GM21737 (cell line): ENCODE measurements at regions not wholly inside any gene's neighbourhood (a gene's known extent, or its start where the extent isn't known, plus 50 kb on each side); places are given as distances from the start of the nearest gene placed in this dataset.

Experiments
- ATAC-seq: cut with Tn5 transposase; IDR thresholded peaks from one replicate; pipeline ENCODE4 v1.9.1; 2021; ENCODE audit warnings: mild to moderate bottlenecking, moderate library complexity; ENCODE audit not compliant: unreplicated experiment

DNA sequence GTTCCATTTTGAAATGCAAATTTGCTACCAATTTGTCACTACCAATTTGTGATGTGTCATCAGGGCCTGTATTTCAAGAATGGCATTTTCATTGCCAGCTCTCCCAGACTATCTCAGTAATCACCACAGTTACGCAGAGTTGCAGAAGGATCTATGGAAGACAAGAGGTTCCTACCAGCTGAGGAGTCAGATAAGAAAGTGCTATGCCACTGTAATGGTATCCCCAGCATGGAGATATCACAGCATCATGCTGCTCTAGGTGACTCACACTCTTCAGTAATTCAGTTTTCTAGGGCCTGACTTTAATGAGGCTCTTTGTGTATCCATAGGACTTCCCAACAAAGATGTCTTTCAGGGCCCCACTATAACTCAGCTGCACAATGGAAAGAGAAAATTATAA is 490.3 kb downstream of the ARHGEF28 start:
- no peak for ATAC-seq

DNA sequence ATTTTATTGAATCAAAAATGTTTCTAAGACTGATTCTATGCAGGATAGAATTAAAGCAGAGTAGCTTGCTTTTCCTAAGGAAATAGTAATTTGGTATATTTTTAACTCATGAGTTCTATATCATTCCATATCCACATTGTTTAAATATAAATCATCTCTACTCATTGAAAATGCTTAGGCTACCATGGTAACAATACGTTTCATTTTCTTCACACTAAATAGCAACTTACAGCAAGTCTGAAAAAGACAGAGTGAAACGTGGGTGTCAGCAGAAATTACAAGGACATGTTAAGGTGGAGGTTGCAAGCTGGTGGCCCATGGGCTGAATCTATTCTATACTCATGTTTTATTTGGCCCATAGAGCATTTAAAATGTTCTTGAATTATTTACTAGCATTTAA is 487.9 kb downstream of the ARHGEF28 start:
- ATAC-seq, result no peak

DNA sequence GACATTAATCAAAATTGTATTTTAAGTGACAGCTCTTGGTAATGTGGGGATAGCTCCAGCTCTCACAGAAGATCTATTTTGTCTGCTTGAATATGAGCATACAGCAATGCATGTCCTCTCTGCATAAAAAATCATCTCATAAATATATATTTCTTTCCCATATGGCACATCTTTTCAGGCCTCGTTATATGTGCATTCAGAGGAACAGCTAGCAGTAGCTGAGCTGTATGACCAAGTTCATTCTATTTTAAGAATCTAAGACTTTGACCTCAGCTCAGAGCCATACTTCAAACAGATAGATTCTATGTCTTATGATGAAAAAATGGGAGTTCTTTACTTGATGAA is 487.2 kb downstream of the ARHGEF28 start:
- no peak for ATAC-seq

DNA sequence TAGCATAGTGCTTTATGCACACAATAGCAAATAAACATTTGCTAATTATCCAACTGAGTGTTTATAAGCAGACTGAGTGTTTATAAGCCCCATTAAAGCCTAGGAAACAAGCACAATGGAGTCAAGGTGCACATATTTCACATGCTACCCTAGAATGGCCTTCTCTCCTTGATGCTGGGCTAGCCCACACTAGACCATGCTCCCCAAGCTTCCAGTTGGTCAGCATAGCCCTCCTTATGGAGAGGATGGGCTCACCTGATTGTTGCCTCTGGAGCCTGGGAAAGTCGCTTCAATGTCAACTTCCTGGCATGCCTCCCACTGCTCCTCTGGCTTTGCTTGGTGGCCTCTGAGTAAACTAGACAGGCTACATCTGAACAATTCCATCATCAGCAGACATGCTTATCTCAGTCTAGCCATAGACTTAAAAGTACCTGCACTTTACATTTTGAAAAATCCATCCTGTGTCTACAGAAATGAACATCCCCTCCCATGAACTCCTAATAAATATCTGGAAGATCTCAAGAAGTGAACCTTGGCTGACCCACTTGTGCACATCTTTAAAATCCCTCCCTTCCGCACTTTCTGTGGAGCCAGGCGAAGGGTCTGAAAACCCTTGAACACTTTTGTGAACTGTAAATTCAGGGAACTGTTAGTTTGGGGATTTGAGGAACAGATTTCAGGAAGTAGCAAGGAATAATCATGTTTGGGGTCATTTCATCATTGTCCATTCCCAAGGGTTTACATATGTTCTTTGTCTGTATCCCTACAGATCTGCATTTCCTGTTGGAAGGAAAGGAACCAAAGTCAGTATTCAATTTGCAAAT is 486.6 kb downstream of the ARHGEF28 start:
- ATAC-seq, result no peak

DNA sequence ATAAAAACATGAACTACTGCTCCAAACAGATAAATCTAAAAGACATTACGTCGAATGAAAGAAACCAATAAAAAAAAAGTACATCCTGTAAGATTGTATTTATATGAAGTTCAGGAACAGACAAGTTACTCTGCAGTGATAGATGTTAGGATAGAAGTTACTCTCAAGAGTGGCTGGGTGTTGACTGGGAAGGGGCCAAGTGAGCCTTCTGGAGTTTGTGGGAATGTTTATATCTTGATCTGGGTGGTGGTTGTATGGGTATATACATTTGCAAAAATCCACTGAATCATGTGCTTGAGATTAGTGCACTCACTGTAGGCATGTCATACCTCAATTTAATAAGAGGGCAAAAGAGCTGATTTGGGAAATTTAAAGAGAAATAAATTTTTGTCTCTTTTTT is 485.8 kb downstream of the ARHGEF28 start:
- ATAC-seq, result no peak

DNA sequence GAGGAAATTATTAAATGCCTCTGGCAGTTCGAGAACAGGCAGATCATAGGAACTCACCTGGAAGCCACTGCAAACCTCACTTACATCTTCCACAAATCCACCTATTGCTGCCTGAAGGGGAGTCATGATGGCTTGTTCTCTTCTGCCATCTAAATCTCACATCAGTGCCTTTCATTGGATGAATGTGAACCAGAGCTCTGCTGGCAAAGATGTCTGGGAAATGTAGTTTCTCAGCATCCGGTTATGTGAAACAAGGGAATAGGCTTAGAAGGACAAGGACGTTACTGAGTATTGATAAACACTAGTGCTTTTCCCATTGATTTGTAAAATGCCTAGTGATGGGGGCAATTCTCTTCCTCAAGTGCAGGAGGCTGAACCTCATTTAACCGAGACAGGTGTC is 483.3 kb downstream of the ARHGEF28 start:
- ATAC-seq, result no peak

DNA sequence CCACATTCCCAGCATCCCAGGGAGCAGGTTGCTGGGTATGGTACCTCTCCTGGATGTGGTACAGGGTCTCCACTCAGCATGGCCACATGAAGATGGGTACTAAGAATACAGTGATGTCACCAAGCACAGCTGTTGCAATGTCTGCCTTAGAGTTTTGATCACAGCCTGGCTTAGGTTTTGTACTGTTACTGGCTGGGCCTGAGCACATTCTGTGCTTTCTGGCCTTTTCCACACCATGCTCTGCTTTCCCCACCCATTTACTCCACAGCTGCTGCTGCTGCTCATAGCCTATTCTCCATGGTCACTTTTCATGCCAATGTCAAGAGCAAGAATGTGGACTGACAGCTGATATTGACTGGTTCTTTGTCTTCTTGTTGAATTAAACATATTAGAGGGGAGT is 481.9 kb downstream of the ARHGEF28 start:
- ATAC-seq, result no peak

DNA sequence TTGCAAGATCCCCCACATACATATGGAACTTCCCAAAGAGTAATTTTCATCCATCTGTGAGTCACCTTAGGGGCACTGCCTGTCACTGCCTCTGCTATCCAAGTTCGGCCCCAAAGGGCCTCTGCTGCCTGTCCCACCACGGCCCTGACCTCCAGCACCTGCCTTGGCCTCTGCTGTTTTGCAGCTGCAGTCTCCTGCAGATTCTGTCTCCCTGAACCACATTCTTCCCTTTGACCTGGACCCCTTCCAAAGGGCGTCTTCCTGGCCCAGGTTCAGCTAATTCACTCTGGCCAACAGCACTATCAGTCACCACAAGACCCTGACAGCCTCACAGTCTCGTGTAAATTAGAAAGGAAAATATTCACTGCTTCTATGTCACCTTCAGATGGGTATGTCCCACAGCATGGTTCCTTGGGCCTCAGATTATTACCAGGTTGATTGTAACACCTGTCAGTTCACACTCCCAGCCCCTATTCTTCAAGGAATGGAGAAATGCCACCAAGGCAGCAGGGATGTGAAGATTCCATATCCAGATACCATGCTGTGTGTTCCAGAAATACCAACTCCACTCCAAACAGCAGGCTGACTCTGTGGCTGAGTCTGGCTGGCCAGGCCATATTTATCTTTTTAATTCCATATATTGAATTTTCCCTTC is 479.3 kb downstream of the ARHGEF28 start:
- ATAC-seq, result no peak

DNA sequence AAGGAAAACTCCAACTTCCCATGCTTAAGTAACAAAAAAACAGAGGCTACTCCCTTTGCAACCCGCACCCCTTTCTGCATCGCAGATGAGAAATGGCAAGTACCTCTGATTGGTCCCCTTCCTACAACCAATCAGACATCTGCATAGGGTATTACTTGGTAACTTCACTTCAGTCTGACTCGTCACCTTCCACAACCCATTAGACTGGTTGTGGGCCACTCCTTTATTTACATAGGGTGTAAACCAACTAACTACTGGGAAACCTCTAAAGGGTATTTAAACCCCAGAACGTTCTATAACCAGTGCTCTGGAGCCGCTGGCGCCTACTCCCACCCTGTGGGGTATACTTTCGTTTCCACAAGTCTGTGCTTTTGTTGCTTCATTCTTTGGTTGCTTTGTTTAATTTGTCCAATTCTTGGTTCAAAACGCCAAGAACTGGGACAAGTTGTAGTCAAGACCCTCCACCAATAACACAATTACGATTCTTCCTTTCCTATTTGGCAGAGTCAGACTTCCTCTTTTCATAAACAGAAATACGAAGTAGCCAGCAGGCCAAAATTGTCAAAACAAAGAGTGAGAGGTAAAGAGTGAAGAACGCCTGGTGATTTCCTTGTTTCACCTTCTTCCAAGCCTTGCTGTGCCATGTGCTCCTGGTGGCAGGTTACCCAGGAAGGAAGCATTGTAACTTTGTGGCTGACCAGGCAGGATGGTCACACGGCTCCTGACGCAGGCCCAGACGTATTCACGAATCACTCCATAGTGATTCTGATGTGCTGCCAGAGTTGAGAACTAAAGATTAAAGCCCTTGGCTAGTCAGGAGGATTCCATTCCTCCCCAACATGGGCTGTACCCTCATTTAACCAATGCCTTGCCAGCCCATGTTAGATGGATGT is 477.4 kb downstream of the ARHGEF28 start:
- ATAC-seq, result no peak

DNA sequence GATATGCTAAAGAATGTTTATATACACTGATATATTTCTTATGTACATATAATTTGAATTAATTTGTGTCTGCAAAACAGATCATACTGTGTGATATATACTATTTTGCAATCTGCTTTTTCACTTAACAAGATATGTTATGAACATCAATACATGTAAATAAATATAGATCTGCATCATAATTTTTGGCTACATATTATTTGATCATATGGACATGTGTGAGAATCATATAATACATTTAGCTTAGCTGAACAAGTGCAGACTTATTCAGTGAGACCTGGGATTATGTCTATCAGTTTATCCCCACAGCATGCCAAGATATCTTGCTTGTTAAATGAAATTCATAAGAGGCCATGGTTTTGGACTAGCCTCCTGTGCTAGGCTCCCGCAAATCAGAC is 474.3 kb downstream of the ARHGEF28 start:
- ATAC-seq, result no peak

DNA sequence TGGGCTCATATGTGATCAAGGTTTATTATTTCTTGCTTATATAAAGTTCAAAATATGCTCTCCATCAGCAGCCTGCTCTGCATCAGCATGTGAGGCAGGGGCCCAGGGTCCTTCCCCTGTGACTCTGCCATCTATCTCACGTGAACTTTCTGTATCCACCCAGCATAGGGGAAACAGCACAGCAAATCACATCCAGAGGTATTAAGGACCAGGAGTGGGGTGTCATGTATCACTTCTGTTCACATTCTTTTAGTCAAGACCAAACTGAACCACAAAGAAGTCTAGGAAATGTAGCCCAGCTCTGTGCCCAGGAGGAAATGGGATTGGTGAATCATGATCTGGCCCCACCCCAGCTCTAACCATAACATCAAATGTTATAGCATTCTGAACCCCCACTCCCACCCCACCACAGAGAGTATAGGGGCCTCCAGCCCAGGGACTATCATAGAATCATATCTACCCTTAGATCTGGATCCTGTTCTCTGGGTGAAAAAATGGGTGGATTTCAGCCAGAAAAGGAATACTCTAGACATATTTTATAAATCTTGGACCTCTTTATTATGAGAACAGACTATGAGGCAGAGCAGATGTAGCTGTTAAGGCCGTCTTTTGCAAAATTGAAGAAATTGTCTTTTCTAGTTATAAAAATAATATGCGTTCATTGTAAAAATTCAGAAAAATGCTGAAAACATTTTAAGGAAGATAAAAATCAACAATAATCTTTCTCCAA is 473.7 kb downstream of the ARHGEF28 start:
- no peak for ATAC-seq

DNA sequence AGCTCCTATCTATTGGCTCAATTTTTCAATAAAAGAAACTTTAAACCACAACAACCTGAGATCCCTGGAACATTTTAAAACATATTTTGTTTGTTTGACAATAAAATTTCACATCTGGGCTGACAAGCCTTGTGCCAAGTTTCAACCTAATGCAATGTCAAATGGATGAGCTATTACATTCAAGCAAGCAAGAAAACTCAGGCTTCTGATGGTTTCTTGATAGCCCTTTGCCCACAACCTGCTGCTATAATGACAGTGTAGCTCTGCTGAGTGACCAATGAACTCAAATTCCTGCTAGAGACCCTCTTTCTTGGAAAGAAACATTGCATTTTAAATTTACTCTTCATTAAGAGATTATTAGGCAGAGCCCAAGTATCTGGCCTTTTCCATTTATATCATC is 472.9 kb downstream of the ARHGEF28 start:
- no peak for ATAC-seq

DNA sequence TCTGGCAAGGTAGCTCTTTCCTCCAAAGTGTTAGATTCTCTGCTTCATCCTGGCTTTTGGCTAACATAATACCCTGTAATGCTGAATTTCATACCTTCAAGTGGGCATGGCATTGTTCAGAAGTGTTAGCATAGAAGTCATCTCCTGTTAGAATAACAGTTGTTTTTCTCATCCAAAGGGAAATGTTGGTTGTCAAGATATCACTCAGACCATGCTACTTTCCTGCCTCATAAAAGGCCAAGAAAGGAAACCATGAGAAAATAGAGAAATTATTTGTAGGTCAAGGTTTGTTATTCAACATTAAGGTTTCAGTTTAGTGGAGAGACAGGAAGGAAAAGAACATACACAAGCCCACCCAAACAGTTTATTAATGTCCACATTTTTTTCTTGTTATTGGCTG is 472.5 kb downstream of the ARHGEF28 start:
- no peak for ATAC-seq

DNA sequence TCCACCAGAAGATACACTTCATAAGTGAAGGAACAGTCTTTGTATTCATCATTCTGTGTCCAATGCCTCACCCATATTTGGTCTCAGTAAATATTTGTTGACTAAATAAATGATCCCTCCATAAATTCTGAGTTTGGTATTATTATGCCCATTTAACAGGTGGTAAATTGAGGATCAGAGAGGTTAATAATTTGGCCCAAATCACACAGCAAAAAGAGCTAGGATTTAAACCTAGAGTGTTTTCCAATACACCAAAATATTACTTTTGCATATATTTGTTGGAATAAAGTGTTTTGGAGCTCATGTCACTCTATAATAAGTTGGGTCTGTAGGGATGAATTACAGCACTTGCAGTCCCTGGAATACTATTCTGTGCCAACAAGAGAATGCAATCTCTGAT is 470.3 kb downstream of the ARHGEF28 start:
- no peak for ATAC-seq

DNA sequence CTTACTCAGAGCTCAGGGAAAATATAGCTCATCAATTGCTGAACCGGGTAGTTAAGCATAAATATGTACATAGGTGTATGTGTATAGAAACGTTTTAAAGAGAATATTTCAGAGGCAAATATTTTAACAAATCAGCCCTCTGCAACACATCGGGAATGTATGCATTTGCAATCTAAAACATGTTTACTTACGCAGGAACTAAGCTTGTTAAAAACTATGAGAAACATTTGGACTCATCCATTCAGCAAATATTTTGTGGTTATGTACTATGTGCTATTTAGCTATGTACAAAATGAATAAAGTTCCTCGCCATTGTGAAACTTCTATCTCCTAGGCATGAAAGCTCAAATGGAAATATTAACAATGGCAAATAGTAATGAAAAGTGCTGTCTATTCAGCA is 469.9 kb downstream of the ARHGEF28 start:
- ATAC-seq, result no peak

DNA sequence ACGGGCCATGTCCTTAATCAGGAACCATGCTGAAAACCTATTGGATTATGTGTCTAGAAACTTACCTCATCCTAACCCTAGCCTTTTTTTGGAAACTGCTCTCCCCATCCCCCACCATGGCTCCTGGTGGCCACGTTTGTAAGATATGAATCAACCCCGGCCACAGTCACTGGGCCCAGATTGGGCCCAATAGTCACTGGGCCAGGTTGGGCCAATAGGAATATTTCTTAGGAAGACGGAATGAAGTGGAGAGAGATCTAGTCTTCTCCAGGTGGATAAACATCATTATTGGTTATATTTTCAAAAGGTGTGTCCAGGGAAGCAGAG is 468.7 kb downstream of the ARHGEF28 start:
- ATAC-seq, result no peak

DNA sequence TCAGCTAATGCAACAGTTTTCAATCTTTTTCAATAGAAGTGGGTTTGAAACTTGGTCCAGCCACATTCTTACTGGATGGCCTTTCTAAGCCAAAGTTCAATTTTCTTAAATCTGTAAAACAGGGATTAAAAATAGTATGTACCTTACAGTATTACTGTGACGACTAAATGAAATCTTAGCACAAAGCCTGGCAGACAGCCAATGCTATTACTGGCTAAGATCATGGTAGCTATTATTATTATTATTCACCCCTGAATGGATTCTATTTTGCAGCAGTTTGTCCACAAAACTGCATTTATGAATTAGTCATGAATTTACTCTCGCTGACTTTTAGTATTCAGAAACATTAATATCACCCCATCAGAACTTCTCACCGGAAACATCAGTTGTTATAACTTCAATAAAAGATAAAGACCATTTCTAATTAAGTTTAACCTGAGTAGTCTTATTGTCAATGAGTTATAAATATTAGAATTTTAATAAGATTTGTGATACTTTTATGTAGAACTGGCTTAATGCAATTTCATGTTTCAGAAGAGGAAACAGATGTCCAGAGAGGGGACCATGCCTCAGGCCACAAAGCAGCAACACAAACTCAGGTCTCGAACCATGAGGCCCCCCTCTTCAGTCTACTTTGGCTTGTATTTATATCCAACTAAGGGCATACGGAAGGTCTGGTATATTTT is 468.2 kb downstream of the ARHGEF28 start:
- no peak for ATAC-seq

DNA sequence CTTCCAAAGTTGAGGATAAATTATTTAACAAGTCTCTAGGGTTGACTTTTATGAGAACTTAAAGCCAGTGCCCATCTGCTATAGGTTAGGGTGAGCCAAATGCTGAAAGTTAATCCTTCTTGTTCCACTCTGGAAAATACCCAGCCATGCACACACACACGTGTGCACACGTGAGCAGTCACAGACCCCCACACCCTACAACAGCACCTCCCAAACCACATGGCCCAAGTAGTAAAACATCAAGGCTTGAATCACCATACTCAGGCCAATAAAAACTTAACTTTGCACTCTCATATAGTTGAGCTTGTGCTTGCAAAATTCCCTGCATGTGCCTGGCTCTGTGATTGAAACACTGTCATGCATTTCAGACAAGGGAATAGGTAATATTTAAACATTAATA is 467.6 kb downstream of the ARHGEF28 start:
- no peak for ATAC-seq

DNA sequence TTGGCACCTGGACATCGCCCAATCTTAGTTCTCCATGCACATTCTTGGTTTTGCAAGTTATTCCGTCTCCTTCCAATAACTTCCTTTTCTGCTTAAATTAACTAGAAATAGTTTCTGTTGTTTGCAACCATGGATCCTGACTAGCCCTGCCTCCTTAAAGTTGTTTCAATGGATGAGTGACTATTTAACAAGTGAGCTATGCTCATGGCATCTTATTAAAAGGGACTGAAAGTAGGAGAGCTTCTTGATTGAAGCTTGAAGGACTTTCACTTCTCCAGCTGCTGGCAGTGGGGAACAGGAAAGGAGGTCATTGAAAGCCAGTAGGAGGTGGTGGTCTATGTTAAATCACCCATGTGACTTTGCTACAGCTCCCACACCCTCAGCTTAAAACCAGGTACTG is 466.8 kb downstream of the ARHGEF28 start:
- no peak for ATAC-seq

DNA sequence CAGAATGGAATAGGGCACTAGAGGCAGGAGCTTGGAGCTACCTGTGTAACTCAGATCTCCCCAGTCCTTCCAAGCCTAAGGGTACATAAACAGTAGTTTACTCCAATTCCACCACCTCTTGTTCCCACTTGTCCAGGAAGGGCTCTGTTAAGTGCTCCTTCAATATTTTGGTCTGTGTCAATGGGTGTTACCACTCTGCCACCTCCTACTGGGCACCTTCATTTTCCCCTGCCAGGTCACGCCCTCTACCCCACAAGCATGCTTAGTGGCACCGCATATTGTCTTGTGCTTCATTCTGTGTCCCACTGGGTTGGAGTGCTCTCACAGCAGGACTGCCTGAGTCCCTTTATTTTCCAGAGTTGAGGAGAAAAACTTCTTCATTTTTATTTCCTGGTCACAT is 459.8 kb downstream of the ARHGEF28 start:
- no peak for ATAC-seq

DNA sequence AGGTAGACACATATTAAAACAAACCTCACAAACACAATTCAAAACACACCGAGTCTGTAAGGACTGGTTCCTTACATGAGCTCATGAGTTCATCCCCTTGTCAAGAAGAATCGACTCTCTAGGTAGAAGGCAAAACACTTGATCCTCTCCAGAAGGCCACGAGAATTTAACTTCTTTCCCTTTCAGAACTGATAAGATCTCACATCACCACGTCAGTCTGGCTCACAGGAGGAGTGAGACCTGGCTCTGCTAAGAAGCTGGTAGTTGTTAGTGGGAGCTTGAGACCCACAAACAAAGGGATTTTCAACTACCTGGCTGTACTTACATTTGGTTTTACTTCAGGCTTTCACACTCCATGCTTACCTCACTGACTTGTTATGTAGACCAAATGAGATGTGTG is 459.2 kb downstream of the ARHGEF28 start:
- no peak for ATAC-seq
